ENCODE measurements at regions not wholly inside any gene's neighbourhood (a gene's known extent, or its start where the extent isn't known, plus 50 kb on each side); places are given as distances from the start of the nearest gene placed in this dataset.

GRCh38 chr3:153038779-153039178 lies 123.2 kb upstream of the RAP2B start:
- DNase-seq (ENCODE audit: low read depth in 1 of 2, low spot score in 1 of 2) (peak in 1 of 2 experiments; percentile 36), ATAC-seq (no peak), FAIRE-seq (no peak)
- peak overlapping the region; percentile 22 for H3K4me2 ChIP-seq
- WGBS (ENCODE audit: missing lambda C conversion rate) = 22% methylated on average over 9 of the region's 9 CpGs
- H3K4me3 ChIP-seq = no peak overlapping the region
- TF ChIP-seq FOSL2 (IDR thresholded peaks at IDR 0.05) (no peak), FOSL2 (CRISPR knock-in tag; IDR thresholded peaks at IDR 0.05) (0 out of 2 replicates have a peak, but pooled peaks have one; percentile 23), HEYL (CRISPR knock-in tag; IDR thresholded peaks at IDR 0.05) (no peak), MAFK (IDR thresholded peaks at IDR 0.05; ENCODE audit: partially characterized antibody) (no peak), CTCF (IDR thresholded peaks at IDR 0.05) (no peak), CEBPB (IDR thresholded peaks at IDR 0.05) (peak; percentile 8 to 45; a peak in 2 of 4 replicates)
- ChIA-PET CTCF (no interaction called here), POLR2A (no interaction called here)
- no peaks in the 10 kb centered on the region for H3K9me3 ChIP-seq
- H3K4me1 ChIP-seq = peaks cover 19% of the 10 kb centered on the region
- 0 out of 6 replicates have a peak overlapping the region, but pooled peaks of 1 of the 2 experiments have one; percentile 52 for H3K27ac ChIP-seq

DNA sequence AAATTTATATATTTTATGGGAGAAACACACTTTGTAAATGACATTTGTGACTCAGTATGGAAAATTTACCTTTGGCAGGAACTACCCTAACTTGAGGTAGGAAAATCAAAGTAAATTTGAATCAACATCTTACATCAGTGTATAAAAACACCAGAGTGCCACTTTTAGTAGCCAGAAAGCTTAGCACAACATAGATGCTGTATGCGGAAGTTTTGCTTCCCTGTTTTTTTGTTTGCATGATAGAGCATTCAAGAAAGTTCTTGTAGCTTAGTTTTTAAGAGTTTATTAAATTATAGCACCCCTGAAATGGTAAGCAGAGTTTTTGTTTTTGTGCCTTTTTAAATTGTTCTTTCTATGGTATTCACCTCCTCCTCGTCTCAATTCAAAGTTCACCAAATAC lies 120.8 kb upstream of the RAP2B start:
- POLR2A ChIA-PET = interaction anchor here (0.6 to 1.6 kb wide), 3 partner anchors 9 to 120 kb away, joined by 3 to 14 read pairs (median 3); no protein-coding TSS in a partner anchor
- no peak for DNase-seq (ENCODE audit: low read depth in 1 of 2, low spot score in 1 of 2)
- FAIRE-seq = no peak
- TF ChIP-seq POLR2A (IDR thresholded peaks at IDR 0.05; ENCODE audit: low read length) (no peak), CEBPB (IDR thresholded peaks at IDR 0.05) (no peak)
- CTCF ChIA-PET = interaction anchor here (0.7 to 3.7 kb wide), 4 partner anchors 11 to 727 kb away, joined by 3 to 47 read pairs (median 12); partner anchors contain the start of gene RAP2B
- no peak overlapping the region for H3K4me2 ChIP-seq
- no peak overlapping the region for H3K4me3 ChIP-seq
- H3K27ac ChIP-seq = no peak overlapping the region
- H3K9me3 ChIP-seq = no peaks in the 10 kb centered on the region
- peaks cover 25% of the 10 kb centered on the region for H3K4me1 ChIP-seq
- 87% methylated on average over 2 of the region's 2 CpGs for WGBS (ENCODE audit: missing lambda C conversion rate)
- ATAC-seq = no peak

DNA sequence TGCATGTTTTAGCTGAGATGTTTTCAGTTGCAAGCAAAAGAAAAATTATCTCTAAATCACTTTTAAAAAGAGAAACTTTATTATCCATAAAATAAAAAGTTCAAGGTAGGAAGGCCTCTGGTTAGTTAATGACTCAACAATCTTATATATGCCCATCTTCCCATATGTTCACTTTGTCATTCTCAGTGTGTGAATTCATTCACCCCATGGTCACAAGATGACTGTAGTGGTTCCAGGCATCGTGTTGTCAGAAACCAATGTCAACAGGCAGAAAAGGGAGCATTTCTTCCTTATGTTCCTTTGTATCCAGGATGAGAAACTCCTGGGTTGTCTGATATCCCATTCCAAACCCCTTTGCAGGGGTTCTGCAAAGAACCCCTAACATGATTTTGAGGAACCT lies 119.9 kb upstream of the RAP2B start:
- DNase-seq (ENCODE audit: low read depth in 1 of 2, low spot score in 1 of 2) = no peak
- no peak for TF ChIP-seq CEBPB (IDR thresholded peaks at IDR 0.05)
- no peak for TF ChIP-seq SREBF2 (IDR thresholded peaks at IDR 0.05)
- Histone ChIP-seq H3K27ac (0 out of 6 replicates have a peak overlapping the region, but pooled peaks of 1 of the 2 experiments have one; percentile 48), H3K9me3 (no peaks in the 10 kb centered on the region), H3K4me2 (no peak overlapping the region), H3K4me1 (peaks cover 25% of the 10 kb centered on the region), H3K4me3 (no peak overlapping the region)
- 59% methylated on average over 1 of the region's 1 CpG for WGBS (ENCODE audit: missing lambda C conversion rate)
- CTCF ChIA-PET = interaction anchor here (1.4 to 3.7 kb wide), 11 partner anchors 8 to 553 kb away, joined by 3 to 47 read pairs (median 7); partner anchors contain the start of gene RAP2B
- POLR2A ChIA-PET = interaction anchor here (2.3 kb wide), 1 partner anchor 118 kb away, joined by 71 read pairs; the partner anchor contains the start of gene RAP2B
- FAIRE-seq = no peak
- no peak for ATAC-seq

DNA sequence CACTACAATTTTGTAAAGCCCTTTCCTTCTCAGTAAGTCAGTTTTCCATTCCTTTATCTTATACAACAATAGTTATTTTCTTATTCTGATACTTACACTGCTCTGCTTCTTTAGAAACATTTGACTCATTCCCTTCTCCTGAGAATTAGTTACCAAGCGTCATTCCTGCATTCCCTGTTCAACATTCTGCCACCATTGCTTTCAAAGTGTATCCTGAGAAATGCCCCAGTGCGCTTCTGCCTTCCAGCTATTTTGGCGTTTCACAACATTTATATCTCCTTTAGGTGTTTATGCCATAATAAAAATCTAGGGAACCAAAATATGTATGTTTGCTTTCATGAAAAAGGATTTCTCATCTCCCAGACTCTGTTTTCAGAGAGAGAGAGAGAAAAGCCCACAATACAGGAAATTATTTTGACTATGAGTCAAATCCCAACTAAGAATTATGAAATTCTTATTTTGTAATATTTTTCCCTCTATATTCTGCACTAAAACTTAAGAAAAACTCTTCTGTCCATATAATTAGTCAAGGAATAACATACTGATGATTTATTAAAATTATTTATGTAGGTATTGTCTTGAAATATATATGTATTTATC lies 118.2 kb upstream of the RAP2B start:
- peak overlapping the region; percentile 80 to 86 for H3K27ac ChIP-seq
- no peak for DNase-seq (ENCODE audit: low read depth in 1 of 2, low spot score in 1 of 2)
- no peaks in the 10 kb centered on the region for H3K9me3 ChIP-seq
- ATAC-seq = 0 out of 6 replicates have a peak, but pooled peaks have one; percentile 21 to 62
- ChIA-PET CTCF (interaction anchor here (0.6 to 3.7 kb wide), 30 partner anchors 8 to 595 kb away, joined by 3 to 47 read pairs (median 4); partner anchors contain the start of gene RAP2B), POLR2A (interaction anchor here (0.6 to 2.3 kb wide), 3 partner anchors 117 to 125 kb away, joined by 3 to 71 read pairs (median 22); partner anchors contain the start of gene RAP2B)
- peak overlapping the region; percentile 74 for H3K4me2 ChIP-seq
- H3K4me1 ChIP-seq = peaks cover 20% of the 10 kb centered on the region
- 70% methylated on average over 3 of the region's 3 CpGs for WGBS (ENCODE audit: missing lambda C conversion rate)
- FAIRE-seq = no peak
- peak overlapping the region; percentile 43; the same call in 2 of the 3 replicates for H3K4me3 ChIP-seq
- TF ChIP-seq, protein P1, sequence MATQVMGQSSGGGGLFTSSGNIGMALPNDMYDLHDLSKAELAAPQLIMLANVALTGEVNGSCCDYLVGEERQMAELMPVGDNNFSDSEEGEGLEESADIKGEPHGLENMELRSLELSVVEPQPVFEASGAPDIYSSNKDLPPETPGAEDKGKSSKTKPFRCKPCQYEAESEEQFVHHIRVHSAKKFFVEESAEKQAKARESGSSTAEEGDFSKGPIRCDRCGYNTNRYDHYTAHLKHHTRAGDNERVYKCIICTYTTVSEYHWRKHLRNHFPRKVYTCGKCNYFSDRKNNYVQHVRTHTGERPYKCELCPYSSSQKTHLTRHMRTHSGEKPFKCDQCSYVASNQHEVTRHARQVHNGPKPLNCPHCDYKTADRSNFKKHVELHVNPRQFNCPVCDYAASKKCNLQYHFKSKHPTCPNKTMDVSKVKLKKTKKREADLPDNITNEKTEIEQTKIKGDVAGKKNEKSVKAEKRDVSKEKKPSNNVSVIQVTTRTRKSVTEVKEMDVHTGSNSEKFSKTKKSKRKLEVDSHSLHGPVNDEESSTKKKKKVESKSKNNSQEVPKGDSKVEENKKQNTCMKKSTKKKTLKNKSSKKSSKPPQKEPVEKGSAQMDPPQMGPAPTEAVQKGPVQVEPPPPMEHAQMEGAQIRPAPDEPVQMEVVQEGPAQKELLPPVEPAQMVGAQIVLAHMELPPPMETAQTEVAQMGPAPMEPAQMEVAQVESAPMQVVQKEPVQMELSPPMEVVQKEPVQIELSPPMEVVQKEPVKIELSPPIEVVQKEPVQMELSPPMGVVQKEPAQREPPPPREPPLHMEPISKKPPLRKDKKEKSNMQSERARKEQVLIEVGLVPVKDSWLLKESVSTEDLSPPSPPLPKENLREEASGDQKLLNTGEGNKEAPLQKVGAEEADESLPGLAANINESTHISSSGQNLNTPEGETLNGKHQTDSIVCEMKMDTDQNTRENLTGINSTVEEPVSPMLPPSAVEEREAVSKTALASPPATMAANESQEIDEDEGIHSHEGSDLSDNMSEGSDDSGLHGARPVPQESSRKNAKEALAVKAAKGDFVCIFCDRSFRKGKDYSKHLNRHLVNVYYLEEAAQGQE (IDR thresholded peaks at IDR 0.05) = no peak
- TF ChIP-seq ATOH8 (CRISPR knock-in tag; IDR thresholded peaks at IDR 0.05; ENCODE audit: low read depth) (no peak), TFCP2L1 (CRISPR knock-in tag; IDR thresholded peaks at IDR 0.05) (no peak), JUN (IDR thresholded peaks at IDR 0.05) (no peak), HOXA7 (CRISPR knock-in tag; IDR thresholded peaks at IDR 0.05) (no peak), CHD4 (IDR thresholded peaks at IDR 0.05; ENCODE audit: borderline replicate concordance) (no peak), NFE2L2 (conservative IDR thresholded peaks at IDR 0.05; ENCODE audit: low read length) (no peak), TP53 (CRISPR knock-in tag; IDR thresholded peaks at IDR 0.05) (no peak), CBX8 (IDR thresholded peaks at IDR 0.05) (no peak), EHMT2 (IDR thresholded peaks at IDR 0.05; ENCODE audit: low read depth) (no peak), CTCF (IDR thresholded peaks at IDR 0.05) (no peak), E2F6 (IDR thresholded peaks at IDR 0.05; ENCODE audit: borderline replicate concordance, low read depth) (no peak), HOXB13 (CRISPR knock-in tag; IDR thresholded peaks at IDR 0.05; ENCODE audit: low read depth) (no peak)
